ENCODE measurements at regions not wholly inside any gene's neighbourhood (a gene's known extent, or its start where the extent isn't known, plus 50 kb on each side); places are given as distances from the start of the nearest gene placed in this dataset.

- peaks cover 1% of the 10 kb centered on the region for H3K9me3 Mint-ChIP-seq
- peaks cover 21% of the 10 kb centered on the region for H3K27me3 Mint-ChIP-seq
- H3K9me3 ChIP-seq (ENCODE audit: control insufficient read depth in 1 of 2, insufficient read depth in 1 of 2, low read length in 2 of 2): no peaks in the 10 kb centered on the region
- DNase-seq (no peak), ATAC-seq (ENCODE audit: poor library complexity) (no peak)
- intact Hi-C loops (cut with DNase I, micrococcal nuclease): no loop called here
- POLR2A ChIA-PET: no interaction called here
- H3K36me3 Mint-ChIP-seq (ENCODE audit: low read depth): no peaks in the 10 kb centered on the region
- H3K4me1 Mint-ChIP-seq (ENCODE audit: low read depth): no peaks in the 10 kb centered on the region
- H3K4me3 ChIP-seq (ENCODE audit: low read length): no peak overlapping the region
- no peaks in the 10 kb centered on the region for H3K27me3 ChIP-seq (ENCODE audit: control insufficient read depth in 1 of 2, insufficient read depth in 2 of 2, low read length in 2 of 2)
- H3K27ac Mint-ChIP-seq: no peak overlapping the region
- no peak overlapping the region for H3K27ac ChIP-seq (ENCODE audit: low read depth in 1 of 2, low read length in 2 of 2)
- CTCF ChIA-PET: no interaction called here
- TF ChIP-seq CTCF (IDR thresholded peaks at IDR 0.05): no peak
- no peak overlapping the region for H3K4me3 Mint-ChIP-seq
- no peaks in the 10 kb centered on the region for H3K4me1 ChIP-seq (ENCODE audit: insufficient read depth, low read length)
- no peaks in the 10 kb centered on the region for H3K36me3 ChIP-seq (ENCODE audit: insufficient read depth, low read length)
These were observed 165.1 kb downstream of the CAAP1 start for GRCh38 chr9:26727471-26727870.

- H3K27ac ChIP-seq (ENCODE audit: low read depth in 1 of 2, low read length in 2 of 2): no peak overlapping the region
- Mint-ChIP-seq H3K4me3 (no peak overlapping the region), H3K27me3 (peaks cover 28% of the 10 kb centered on the region), H3K4me1 (ENCODE audit: low read depth) (no peaks in the 10 kb centered on the region), H3K36me3 (ENCODE audit: low read depth) (no peaks in the 10 kb centered on the region), H3K27ac (no peak overlapping the region), H3K9me3 (no peaks in the 10 kb centered on the region)
- TF ChIP-seq CTCF (IDR thresholded peaks at IDR 0.05): no peak
- H3K27me3 ChIP-seq (ENCODE audit: control insufficient read depth in 1 of 2, insufficient read depth in 2 of 2, low read length in 2 of 2): no peaks in the 10 kb centered on the region
- ChIA-PET CTCF (no interaction called here), POLR2A (no interaction called here)
- DNase-seq (no peak), ATAC-seq (ENCODE audit: poor library complexity) (no peak)
- no peaks in the 10 kb centered on the region for H3K9me3 ChIP-seq (ENCODE audit: control insufficient read depth in 1 of 2, insufficient read depth in 1 of 2, low read length in 2 of 2)
- H3K4me3 ChIP-seq (ENCODE audit: low read length): no peak overlapping the region
- no peaks in the 10 kb centered on the region for H3K4me1 ChIP-seq (ENCODE audit: insufficient read depth, low read length)
- no peaks in the 10 kb centered on the region for H3K36me3 ChIP-seq (ENCODE audit: insufficient read depth, low read length)
- intact Hi-C loops (cut with DNase I, micrococcal nuclease): no loop called here
These were observed 167.0 kb downstream of the CAAP1 start for GRCh38 chr9:26725573-26725972.

GRCh38 chr9:26723486-26723885, 169.1 kb downstream of the CAAP1 start:
- Histone ChIP-seq H3K27ac (ENCODE audit: low read depth in 1 of 2, low read length in 2 of 2) (no peak overlapping the region), H3K36me3 (ENCODE audit: insufficient read depth, low read length) (no peaks in the 10 kb centered on the region), H3K9me3 (ENCODE audit: control insufficient read depth in 1 of 2, insufficient read depth in 1 of 2, low read length in 2 of 2) (no peaks in the 10 kb centered on the region), H3K4me1 (ENCODE audit: insufficient read depth, low read length) (no peaks in the 10 kb centered on the region), H3K4me3 (ENCODE audit: low read length) (no peak overlapping the region), H3K27me3 (ENCODE audit: control insufficient read depth in 1 of 2, insufficient read depth in 2 of 2, low read length in 2 of 2) (no peaks in the 10 kb centered on the region)
- H3K27me3 Mint-ChIP-seq: peaks cover 28% of the 10 kb centered on the region
- H3K36me3 Mint-ChIP-seq (ENCODE audit: low read depth): no peaks in the 10 kb centered on the region
- CTCF ChIA-PET: no interaction called here
- no peak for ATAC-seq (ENCODE audit: poor library complexity)
- intact Hi-C loops (cut with DNase I, micrococcal nuclease): no loop called here
- POLR2A ChIA-PET: no interaction called here
- no peak overlapping the region for H3K4me3 Mint-ChIP-seq
- TF ChIP-seq CTCF (IDR thresholded peaks at IDR 0.05): no peak
- no peaks in the 10 kb centered on the region for H3K9me3 Mint-ChIP-seq
- H3K4me1 Mint-ChIP-seq (ENCODE audit: low read depth): no peaks in the 10 kb centered on the region
- DNase-seq: peak in 4 of 14 experiments; percentile 0 to 6 (median 2)
- H3K27ac Mint-ChIP-seq: no peak overlapping the region

Data from CD4-positive, alpha-beta T cell (primary cell).